Muscle of back (tissue), 3 donors: ENCODE measurements at regions not wholly inside any gene's neighbourhood (a gene's known extent, or its start where the extent isn't known, plus 50 kb on each side); places are given as distances from the start of the nearest gene placed in this dataset.
"Not testable (repeated sequence)": the region's sequence is repeated elsewhere in the genome, so short reads cannot be mapped to it uniquely, and the experiment has no call there.

Source experiments
- DNase-seq, 3 donors: peaks; one replicate each; pipeline versions ENCODE4 v3.0.0 to v3.0.0-alpha.2; 2013

DNA sequence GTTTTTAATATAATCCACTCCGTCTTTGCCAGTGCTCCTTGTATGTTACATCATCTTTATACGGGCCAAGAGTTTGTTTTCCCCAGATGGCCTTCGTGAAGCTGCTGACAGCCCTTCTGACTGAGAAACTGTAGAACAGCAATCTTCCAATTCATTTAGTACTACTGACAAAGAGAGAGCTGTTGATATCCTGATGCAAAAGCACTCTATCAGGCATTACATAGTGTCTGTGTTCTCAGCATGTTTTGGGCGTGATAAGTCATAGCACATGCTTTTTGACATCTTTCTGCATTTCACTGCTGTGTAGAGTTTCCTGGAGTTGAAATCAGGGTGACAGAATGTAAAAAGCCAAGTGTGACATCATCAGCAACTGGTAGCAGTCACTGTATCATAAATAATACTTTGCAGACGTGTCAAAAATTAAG is 746.3 kb upstream of the FAM241A start:
- peak; percentile 74 to 87 (median 79) for DNase-seq

DNA sequence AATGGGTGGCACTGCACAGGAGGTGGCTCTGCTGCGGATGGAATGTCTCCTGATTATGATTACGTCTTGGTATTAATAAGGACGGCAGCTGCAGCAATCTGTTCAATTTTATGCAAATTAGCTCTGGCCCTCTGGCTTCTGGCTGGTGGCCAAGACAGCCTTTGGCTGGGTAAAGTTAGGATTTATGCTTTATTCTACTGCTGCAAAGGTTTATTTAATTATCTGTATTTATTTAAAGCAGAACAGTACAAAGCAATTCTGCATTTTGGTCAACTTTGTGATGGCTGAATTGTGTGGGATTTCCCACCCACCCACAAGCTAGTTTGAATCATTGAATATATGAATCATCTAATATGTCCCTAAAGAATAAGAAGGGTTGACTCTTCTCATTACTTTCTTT is 745.6 kb upstream of the FAM241A start:
- peak; percentile 28 to 67 (median 54) for DNase-seq

DNA sequence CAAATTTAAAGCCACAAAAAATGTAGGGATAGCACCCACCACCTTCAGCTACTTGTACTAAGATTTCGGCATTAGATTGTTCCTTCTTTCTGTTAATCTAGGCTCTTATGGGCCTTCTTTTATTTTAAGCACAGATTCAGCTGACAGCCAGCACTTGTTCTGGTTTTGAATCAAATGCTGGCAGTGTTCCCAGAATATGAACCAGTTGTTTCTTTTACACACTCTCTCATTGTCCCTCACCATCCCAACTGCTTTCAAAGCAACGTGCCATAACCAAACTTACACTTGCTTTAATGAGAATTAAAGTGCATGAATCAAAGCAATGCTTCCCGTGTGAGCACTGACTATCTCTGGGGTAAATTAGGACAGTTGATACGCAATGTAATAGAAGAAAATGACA is 744.5 kb upstream of the FAM241A start:
- DNase-seq: peak; percentile 76 to 87 (median 80)

DNA sequence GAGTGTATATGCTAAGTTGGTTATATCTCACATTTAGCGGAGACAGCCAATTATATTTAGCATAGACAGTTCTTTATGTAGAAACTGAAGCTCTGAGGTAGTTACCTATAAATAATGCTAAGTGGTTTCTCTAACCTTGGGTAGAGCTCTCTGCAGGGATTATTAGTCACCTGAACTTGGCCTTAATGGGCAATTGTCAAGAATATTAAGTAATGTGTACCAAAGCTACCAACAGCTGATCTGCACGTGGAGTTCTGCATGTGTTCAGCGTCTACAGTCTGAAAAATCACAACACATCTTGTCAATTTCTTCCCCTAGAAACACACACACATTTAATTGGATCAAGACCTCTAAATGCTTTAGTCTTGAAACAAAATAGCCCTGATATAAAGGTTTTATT is 740.6 kb upstream of the FAM241A start:
- no peak for DNase-seq

DNA sequence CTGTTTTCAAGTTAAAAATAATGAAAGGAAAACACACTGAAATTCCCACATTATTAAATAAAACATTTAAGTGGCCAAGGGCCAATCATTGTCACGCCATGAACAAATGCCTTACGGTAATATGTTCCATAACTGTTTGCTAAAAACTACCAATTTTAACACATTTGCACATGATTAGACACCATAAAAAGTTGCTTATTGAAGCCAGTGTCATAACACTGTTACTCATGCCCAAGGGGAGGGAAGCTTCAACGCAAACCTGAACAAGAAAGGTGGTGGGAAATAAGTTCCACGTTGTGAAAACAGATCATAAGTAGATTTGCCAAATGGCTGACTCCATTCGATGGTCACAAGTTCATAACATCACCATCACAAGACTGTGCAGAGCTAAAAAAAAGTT is 739.3 kb upstream of the FAM241A start:
- DNase-seq: no peak

DNA sequence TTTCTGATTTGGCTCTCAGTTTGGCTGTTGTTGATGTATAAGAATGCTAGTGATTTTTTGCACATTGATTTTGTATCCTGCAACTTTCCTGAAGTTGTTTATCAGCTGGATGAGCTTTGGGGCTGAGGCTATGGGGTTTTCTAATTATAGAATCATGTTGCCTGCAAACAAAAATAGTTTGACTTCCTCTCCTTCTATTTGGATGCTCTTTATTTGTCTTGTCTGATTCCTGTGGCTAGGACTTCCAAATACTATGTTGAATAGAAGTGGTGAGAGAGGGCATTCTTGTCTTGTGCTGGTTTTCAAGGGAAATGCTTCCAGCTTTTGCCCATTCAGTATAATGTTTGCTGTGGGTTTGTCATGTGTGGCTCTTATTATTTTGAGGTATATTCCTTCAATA is 734.7 kb upstream of the FAM241A start:
- DNase-seq: no peak

DNA sequence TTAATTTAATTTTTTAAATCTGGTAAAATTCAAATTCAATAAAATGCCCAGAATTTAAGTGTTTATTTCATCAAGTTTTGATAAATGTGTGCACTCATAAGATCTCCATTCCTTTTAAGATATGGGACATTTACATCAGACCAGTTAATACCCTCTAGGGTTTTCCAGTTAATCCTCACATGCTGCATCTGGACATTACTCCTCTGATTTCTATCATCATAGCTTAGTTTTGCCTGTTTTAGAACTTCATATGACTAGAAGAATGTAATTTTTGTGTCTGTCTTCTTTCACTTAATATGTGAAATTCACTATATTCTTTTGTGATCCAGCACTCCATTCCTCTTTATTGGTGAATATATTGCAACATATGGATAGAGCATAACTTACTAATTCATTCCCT is 727.7 kb upstream of the FAM241A start:
- no peak for DNase-seq

DNA sequence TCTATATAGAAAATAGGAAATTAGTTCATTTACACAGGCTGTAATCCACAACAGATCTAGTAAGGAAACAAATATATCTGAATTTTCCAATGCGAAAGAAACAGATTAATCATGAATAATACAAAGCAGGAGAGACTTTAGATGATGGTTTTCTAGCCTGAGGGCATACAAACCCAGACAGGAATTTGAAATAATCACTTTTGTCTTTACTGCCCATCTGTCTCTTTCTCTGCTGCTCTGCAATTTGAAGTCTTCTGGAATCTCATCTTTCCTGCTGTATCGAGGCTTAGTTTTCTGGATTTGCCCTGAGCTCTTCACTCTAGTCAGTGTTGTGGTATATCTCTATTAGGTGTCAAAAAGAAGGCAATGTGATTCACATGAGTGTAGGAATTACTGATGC is 711.8 kb upstream of the FAM241A start:
- DNase-seq: no peak

DNA sequence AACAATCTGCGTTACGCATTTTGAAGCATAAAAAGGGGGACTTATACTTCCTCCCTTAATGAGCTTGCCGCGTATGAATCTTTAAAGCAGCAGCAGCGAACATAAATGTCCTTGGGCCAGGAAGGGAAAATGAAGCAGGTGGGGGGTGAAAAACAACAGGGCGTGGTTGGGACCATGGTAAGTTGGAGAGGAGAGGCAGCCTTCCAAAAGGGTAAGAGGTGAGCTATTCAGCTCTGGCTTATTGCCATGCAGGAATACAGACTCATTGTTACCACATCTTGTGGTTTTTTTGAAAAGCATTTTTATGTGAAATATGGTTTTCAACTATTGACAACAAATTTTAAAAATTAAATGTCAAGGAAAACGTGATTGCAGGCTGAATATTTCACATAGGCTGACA is 710.7 kb upstream of the FAM241A start:
- peak in 1 of 3 donors; percentile 6 for DNase-seq

DNA sequence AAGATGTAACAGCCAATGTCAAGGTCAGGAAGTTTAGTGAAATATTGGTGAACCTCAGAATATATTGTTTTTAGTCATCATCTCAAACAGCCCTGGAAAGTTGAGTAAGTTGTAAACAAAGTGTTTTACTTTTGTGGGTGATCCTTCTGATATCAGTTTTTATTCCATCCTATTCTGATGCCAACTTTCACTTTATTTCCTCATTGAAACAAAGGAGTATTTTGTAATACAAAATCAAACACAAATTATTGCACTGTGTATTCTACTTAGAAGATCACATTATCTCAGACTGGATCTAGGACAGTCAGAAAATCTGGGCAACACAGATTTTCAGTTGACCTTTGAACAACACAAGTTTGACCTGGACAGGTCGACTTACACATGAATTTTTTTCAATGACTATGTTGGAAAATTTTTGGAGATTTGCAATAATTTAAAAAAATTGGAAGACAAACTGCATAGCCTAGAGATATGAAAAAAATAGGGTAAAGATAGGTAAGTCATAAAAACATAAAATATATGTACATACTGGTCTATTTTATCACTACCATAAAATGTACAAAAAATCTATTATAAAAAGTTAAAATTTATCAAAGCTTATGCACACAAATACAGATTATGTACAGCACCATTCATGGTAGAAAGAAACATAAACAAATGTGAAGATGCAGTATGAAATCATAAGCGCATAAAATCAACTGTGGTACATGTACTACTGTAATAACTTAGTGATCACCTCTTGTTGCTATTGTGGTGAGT is 709.1 kb upstream of the FAM241A start:
- no peak for DNase-seq

DNA sequence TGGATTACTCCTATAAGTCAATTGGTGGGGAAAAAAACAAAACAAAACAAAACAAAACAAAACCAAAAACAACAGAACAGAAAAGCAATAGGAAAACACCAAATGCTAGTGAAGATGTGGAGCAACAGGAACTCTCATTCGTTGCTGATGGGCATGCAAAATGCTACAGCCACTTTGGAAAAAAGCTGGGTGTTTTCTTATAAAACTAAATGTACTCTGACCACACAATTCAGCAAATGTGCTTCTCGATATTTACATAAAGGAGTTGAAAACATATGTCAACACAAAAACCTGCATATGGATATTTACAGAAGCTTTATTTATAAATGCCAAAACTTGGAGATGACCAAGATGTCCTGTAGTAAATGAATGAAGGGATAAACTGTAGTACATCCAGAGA is 703.6 kb upstream of the FAM241A start:
- DNase-seq: no peak

DNA sequence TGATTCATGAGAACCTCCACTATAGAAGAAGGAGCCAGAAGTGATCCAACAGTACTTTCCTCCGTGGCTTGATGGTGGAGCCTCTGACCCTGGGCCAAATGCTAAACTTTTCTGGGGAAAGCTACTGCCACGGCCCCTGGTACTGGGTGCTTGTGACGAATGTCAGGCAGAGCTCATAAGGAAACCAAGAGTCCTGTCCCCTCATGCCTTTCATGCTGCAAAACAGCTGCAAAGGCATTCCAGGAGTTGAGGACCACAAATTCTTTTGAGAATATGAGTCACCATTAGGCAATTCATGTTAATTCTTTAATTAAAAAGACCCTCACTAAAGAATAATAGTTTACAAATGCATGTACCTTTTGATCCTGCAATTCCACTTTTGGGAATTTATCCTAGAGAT is 700.4 kb upstream of the FAM241A start:
- not testable (repeated sequence) for DNase-seq

DNA sequence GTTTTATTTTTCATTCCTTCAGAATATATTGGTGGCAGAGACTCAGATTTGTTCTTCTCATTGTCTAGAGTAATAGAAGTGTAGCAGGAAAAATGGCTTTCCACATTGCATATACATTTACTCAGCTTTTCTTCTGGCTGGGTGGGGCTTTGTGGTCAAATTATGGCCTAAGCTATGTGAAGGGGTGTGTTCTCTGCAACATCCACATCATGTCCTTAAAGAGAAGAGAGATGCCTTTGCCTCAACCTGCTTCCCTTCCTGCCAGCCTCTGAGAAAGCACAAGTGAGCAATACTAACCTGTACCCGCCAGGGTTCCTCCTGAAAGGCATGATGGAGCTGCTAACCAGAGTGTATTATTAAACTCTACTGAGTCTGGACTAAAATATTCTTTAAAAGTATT is 695.6 kb upstream of the FAM241A start:
- DNase-seq: no peak

DNA sequence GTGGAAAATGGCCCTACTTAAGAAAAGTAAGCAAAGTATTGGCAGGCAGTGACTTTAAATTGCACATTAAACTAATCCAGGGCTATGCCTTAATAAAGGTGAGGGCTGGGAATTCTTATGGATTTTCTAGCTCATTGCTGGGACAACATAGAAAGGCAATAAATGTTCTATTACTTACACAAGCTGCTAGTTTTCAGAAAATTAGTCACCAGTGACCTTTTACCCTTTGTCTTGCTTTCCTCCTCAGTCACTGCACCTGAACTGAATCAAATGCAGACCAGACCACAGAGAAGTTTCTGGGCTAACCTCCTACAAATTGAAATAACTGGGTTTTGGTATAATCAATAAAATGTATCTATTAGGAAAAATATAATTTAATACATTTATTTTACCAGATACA is 694.4 kb upstream of the FAM241A start:
- no peak for DNase-seq

DNA sequence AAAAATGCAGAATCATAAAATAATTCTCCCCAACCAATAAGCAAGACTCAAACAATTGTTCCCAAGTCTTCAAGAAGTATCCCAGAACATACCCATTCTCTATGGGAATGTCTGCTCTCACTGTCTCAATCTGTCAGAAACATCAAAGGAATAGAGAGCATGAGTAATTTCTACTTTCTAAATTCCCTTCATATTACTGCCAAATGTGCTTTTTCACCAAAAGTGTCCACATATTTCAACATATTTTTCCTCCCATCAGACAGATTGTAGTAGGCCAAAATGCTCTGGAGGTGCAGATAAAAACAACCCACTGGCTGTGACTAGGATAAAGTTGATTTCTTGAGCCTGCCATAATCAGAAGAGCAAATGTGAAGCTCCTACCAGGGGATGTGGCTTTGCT is 692.0 kb upstream of the FAM241A start:
- no peak for DNase-seq

DNA sequence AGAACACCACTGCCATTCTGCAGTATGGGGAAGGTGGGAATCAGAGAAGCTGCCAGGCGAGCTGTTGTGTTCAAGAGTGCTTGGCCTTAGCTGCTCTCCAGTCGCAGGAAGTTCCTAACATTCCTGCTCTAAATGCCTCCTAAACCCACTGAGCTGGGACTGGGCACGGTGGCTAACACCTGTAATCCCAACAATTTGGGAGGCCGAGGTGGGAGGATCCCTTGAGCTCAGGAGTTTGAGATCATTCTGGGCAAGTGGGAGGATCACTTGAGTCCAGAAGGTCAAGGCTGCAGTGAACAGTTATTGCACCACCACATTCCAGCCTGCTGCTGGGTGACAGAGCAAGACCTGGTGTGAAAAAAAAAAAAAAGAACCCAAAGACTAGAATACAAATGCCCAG is 690.3 kb upstream of the FAM241A start:
- no peak for DNase-seq

DNA sequence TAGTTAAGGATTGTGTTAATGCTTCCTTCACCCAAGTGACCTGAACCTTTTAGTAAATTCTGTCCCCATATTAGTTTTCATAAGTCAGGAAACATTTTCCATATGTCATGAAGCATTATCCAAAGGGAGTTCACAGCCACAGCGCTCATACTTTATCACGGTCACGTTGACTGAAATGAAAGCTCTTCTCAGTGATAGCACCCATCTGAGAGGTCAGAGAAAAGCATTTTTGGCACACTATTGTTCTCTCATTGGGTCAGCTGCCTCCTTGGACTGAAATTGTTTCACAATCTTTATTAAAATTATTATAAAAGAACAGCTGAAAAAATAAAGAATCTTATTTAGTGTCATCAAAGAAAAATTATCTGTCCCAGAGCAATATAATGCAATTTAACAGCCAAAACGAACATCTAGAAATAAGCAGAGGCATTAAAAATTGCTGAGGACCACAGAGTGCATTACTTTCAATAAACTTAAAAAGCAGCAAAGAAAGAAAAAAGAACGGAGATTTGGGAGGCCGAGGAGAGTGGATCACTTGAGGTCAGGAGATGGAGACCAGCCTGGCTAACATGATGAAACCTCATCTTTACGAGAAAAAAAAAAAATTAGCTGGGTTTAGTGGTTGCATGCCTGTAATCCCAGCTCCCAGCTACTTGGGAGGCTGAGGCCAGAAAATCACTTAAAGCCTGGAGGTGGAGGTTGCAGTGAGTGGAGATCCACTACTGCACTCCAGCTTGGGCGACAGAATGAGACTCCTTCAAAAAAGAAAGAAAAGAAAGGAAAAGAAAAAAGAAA is 680.8 kb upstream of the FAM241A start:
- DNase-seq: no peak

DNA sequence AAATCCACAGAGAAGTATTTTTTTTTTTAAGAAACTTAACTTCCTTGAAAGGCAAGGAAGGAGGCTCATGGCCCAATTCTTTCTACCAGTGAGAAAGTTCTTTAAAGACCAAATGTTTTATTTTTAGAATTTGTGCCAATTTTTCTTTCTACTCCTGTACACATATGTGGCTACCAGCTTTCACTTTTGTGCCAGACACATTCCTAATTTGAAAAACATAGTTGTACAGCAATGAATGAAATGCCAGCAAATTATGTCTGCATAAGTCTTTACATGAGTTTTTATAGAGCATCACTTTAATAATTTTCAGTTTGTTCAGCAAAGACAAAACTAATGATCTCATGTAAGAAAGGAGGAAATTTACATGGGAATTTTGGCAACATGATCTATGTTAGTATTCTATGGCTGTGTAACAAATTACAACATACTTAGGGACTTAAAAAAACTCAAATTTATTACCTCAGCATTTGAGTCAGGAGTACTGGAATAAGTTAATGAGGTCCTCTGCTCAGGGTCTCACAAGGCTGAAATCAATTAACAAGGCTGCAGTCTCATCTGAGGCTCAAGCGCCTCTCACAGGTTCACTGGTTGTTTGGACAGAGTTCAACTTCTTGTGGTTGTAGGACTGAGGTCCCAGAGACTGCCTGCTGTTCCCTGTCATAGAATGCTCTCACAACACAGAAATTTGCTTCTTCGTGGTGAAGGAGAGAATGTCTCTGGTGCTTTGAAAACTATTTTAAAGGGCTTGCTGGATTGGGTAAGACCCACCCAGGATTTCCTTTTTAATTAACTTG is 678.2 kb upstream of the FAM241A start:
- peak; percentile 5 to 37 (median 20) for DNase-seq

DNA sequence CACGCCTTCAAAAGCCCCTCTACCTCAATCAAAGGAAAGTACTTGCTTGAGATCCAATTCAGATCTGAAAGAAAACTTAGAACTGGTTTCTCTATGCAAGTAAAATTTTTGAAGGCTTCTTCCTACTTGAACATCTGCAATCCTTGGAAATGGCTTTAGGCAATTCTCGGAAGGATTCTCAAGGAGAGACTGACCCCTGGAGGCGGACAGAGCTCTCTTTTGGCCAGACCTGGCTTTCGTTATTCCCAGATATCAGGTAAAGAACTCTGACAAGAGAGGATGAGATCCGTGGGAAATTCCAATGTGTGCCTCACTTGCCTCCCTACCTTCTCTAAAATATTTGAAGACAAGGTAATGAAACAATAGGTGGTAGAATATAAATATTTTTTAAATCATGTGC is 670.3 kb upstream of the FAM241A start:
- peak in 2 of 3 donors; percentile 32 to 45 for DNase-seq

DNA sequence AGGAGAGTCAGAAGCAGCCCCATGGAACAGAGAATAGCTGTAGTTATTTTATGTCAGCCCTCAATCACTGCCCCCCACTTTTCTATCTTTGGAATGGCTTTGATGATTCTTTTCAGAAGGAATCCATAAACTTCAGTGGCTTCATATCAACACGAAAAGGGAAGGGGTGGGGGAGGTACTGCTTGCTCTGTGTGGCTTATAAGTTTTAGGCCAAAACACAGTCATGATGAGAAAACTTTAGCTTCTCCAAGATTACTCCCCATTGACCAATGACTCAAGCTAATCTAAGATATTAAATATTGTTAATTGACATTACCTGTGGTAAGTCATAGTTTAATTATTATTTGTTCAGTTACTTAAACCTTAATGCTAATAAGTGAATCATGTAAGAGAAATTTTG is 669.6 kb upstream of the FAM241A start:
- no peak for DNase-seq

DNA sequence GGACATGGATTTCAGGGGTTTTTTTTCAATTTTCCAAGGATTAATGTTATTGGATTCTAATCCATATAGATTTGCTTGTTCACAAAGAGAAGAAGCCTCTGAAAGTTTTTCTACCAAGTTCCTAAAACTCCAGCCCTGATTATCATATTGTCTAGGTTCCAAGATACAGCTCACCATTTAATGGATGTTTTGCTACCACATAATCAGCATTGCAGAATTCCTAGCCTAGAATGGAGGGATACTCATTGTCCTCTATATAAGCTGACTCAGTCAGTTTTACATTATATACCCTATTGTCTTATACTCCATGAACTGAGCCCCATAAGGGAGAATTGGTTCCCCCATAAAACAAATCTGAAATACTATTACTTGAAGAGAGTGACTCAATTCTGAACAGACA is 664.7 kb upstream of the FAM241A start:
- no peak for DNase-seq

DNA sequence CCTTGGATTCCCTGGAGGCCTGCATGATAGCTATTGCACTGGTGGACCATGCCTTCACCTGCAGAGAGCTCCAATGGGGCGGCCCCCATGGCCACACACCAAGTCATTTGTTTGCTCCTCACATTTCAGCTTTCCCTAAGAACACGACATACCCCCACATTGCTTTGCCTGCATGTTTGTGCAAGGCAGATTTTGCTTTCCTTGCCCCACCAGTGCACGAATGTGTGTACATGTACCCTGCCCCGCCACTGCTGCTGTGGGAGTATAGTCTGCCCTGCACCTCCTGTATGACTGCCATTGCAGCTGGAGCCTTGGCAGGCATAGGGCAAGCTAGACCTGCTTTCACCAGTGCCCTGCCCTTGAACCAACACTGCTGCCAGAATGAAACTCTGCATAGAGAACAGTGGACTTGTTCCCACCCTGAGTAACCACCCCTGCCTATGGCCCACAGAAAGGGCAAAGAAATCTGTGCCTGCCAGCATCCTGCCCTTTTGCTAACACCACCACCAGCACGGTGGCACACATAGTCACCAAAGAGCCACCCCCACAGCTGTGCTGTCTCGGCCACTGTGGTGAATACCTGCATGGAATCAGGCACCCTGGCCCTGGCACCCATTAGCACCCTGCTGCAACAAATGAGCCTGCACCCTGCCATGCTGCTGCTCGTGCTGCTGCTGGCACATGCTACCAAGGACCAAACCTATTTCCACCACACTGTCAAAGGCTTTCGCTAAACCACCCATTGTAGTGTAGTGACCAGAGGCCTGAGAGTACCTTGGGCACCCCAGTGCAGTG is 661.7 kb upstream of the FAM241A start:
- DNase-seq: no peak
